ENCODE measurements at regions not wholly inside any gene's neighbourhood (a gene's known extent, or its start where the extent isn't known, plus 50 kb on each side); places are given as distances from the start of the nearest gene placed in this dataset.

GRCh38 chr2:217336694-217337093 lies 476.8 kb upstream of the TNP1 start:
- no peak for DNase-seq (ENCODE audit: low spot score)

- no peak for DNase-seq (ENCODE audit: low spot score)
Observed at GRCh38 chr2:217335341-217335966, 475.6 kb upstream of the TNP1 start.

GRCh38 chr2:217334561-217334960 lies 474.7 kb upstream of the TNP1 start:
- DNase-seq (ENCODE audit: low spot score): no peak

GRCh38 chr2:217332866-217333265 lies 473.0 kb upstream of the TNP1 start:
- no peak for DNase-seq (ENCODE audit: low spot score)

GRCh38 chr2:217332417-217332791 lies 472.5 kb upstream of the TNP1 start:
- DNase-seq (ENCODE audit: low spot score): no peak

- no peak for DNase-seq (ENCODE audit: low spot score)
Observed at GRCh38 chr2:217331523-217332416, 471.9 kb upstream of the TNP1 start.

GRCh38 chr2:217330647-217331046 lies 470.8 kb upstream of the TNP1 start:
- no peak for DNase-seq (ENCODE audit: low spot score)

GRCh38 chr2:217329023-217329431 lies 469.2 kb upstream of the TNP1 start:
- no peak for DNase-seq (ENCODE audit: low spot score)

- no peak for DNase-seq (ENCODE audit: low spot score)
Observed at GRCh38 chr2:217328622-217328978, 468.7 kb upstream of the TNP1 start.

- DNase-seq (ENCODE audit: low spot score): no peak
Observed at GRCh38 chr2:217327953-217328621, 468.2 kb upstream of the TNP1 start.

GRCh38 chr2:217326238-217327022 lies 466.6 kb upstream of the TNP1 start:
- peak; percentile 46 for DNase-seq (ENCODE audit: low spot score)

GRCh38 chr2:217325816-217326215 lies 466.0 kb upstream of the TNP1 start:
- no peak for DNase-seq (ENCODE audit: low spot score)

GRCh38 chr2:217325251-217325650 lies 465.4 kb upstream of the TNP1 start:
- DNase-seq (ENCODE audit: low spot score): no peak

GRCh38 chr2:217316743-217317142 lies 456.9 kb upstream of the TNP1 start:
- peak; percentile 32 for DNase-seq (ENCODE audit: low spot score)

- DNase-seq (ENCODE audit: low spot score): no peak
Observed at GRCh38 chr2:217314021-217314460, 454.2 kb upstream of the TNP1 start.

GRCh38 chr2:217313386-217313785 lies 453.5 kb upstream of the TNP1 start:
- no peak for DNase-seq (ENCODE audit: low spot score)

- DNase-seq (ENCODE audit: low spot score): no peak
Observed at GRCh38 chr2:217309056-217309455, 449.2 kb upstream of the TNP1 start.

GRCh38 chr2:217307023-217307422 lies 447.2 kb upstream of the TNP1 start:
- DNase-seq (ENCODE audit: low spot score): no peak

GRCh38 chr2:217305882-217306281 lies 446.0 kb upstream of the TNP1 start:
- no peak for DNase-seq (ENCODE audit: low spot score)

- DNase-seq (ENCODE audit: low spot score): no peak
Observed at GRCh38 chr2:217304582-217304981, 444.7 kb upstream of the TNP1 start.

- no peak for DNase-seq (ENCODE audit: low spot score)
Observed at GRCh38 chr2:217302856-217303255, 443.0 kb upstream of the TNP1 start.

Measured in COLO829 (cell line).